M059J (cell line): ENCODE measurements at regions not wholly inside any gene's neighbourhood (a gene's known extent, or its start where the extent isn't known, plus 50 kb on each side); places are given as distances from the start of the nearest gene placed in this dataset.

Experiments used
- DNase-seq: peaks from one replicate; pipeline ENCODE4 v3.0.0-alpha.2; 2012; ENCODE audit warnings: low read depth

DNA sequence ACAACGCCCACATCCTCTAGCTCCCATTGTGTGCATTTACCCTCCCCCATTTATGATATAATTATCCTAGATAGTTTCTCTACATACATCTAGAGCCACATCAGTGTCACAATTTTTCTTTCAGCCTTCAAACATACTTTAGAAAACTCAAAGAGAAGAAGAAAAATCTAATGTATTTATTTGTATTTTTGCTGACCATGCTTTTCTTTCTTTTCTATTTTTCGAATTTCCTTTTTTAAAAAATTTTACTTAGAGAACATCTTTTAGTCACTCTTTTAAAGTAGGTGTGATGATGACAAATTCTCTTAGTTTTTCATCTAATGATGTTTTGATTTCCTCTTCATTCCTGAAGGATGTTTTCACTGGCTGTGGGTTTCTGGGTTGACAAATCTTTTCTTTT lies 117.0 kb upstream of the CHL1 start:
- no peak for DNase-seq

DNA sequence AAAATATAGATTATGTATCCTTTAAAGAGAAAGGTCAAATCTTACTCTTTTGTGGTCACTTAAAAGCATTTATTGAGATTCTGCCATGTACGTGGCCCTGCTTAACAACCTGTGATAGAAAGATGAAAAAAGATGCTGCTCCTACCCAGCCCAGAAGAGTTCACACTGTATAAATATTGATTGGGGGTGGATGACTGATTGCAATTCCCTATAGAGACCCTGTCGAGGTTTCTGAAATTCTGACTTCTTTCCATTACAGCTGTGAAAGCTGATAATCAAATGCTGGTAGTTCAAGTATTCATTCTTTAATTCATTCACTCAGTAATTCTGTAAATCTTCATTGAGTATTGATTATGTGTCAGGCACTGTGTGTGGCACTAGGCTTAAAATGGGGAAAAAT lies 114.1 kb upstream of the CHL1 start:
- DNase-seq, result no peak

DNA sequence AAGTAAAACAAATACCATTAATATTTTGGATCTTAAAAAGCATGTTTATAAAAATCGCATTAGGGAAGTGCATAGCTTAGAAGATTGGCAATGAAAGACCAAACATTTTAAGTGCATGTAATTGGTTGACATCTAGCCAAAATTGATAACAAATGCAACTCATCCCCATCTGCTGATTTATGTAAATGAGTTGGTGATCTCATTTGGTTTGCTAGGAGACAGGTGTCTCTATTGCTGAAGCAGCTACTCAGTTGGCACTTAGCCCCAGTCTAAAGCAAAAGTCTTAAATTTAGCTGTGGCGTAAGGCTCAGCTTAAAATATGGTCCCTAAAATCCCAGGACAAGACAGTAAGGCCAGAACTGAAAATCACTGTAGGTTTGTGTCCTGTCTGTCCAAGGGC lies 113.5 kb upstream of the CHL1 start:
- no peak for DNase-seq

DNA sequence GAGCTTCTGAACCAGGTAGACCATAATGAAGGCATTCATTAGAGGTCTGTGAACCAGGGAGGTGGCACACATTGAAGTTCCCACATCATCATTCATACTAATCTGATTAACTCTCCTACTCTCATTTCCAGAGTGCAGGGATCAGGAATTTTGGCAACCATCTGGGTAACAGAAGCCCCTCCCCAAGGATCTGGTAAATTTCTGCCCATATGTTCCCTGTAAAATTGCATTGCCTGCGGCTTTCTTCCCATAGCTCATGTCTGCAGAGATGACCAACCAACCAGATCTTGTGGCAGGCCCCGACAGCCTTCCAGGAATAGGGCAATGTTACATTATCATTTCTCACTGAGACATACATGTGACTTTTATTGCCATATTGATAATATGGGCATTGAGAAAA lies 111.4 kb upstream of the CHL1 start:
- no peak for DNase-seq

DNA sequence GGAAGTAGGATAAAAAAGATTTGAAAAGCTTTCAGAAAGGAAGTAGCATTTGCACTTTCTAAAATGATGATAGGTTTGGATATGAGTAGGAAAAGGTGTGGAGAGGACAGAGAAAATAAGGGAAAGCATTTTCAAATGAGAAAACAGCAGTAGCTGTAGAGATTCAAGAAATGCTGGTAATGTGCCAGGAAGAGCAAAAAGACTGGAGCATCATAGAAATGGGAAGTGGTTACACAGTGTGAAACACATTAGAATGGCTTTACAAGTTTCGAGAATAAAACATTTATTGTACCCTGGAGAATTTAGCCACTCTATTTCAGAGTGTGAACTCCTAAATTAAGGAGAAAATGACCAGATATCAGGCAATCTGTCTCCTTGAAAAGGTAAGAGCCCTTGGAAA lies 108.3 kb upstream of the CHL1 start:
- no peak for DNase-seq

DNA sequence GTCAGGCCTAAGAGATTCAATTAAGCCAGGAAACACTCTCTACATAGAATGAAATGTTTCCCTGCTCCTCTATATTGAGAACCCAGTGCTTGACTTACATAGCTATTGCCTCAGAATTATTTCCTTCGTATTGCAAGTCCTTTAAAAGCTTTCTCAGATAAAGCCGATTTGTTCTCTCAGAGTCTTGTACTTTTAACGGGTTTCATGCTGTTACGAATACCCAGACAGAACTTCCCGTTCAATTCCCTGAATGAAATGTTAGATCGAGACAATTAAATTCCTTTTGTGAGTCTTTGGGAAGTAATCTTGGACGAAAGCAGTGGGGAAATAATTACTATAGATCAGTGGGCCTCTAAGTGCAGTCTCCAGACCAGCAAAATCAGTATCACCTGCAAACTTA lies 102.8 kb upstream of the CHL1 start:
- DNase-seq, result no peak

DNA sequence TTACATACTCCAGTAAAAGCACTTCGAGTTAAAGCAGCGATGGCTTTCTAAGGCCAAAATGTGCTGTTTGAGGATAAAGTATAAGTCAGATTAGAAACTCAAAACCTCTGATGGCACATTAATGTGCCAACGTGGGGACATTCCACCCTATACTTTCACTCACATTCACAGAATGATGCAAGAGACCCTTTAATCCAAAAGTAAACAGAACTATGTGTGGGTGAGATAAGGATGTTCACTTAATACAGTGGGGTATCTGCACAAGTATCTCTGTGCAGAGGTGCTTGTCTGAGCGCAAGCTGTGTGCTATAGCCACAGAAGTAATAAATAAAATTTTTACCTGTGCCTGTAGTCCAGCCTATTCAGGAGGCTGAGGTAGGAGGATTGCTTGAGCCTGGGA lies 100.3 kb upstream of the CHL1 start:
- DNase-seq, result no peak

DNA sequence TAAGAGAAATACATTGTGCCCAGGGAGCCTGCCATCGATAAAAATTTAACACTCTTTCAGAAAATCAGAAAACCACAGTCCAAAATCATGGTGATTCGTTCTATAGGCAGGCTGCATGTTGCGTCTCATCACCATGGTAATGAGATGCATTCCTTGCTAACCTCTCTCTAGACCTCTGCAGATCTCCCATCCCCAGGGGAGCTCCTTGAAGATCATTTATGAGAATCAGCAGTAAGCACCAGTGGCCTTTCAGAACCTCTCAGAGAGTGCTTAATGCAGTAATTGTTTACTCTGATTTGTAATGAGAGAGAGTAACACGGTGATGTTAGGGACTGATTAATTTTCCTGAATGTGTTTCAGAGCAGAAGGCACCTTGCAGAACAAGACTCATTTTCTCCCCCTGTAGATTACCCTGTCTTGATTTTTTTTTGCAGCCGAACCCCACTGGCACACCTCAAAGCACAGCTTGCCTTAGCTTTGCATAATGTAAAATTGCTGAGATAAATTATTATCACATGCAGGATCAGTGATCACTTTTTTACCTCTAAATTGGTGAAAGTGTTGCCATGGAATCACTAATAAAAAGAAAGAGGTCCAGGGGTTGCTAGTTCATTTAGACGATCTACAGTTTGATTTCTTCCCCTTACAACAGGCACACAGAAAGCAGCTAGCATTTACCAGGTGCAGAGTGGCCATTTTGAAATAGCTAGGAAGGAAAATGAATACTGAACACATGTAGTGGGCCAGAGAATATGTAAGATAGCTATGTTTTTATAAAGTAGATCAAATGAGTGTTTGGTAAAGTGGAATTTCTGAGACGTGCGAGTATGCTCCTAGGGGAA lies 98.9 kb upstream of the CHL1 start:
- DNase-seq, result no peak

DNA sequence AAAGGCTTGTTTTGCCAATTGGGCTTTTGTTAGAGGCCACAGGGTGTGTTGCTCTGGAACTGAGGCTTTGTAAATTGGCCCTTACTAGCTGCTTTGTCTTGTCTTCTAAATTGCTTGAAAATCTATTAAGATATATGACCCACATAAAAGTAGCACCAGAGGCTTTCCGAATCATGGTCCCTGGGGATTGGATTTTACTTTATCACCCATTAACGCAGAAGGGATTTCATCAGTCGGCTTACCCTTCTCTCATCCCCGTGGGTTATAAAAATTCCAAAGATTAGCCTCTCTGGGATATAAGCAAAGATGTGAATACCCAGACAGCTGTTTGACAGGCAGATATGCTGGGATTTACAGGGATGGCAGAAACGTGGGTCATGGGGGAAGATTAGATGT lies 98.3 kb upstream of the CHL1 start:
- DNase-seq, result no peak

DNA sequence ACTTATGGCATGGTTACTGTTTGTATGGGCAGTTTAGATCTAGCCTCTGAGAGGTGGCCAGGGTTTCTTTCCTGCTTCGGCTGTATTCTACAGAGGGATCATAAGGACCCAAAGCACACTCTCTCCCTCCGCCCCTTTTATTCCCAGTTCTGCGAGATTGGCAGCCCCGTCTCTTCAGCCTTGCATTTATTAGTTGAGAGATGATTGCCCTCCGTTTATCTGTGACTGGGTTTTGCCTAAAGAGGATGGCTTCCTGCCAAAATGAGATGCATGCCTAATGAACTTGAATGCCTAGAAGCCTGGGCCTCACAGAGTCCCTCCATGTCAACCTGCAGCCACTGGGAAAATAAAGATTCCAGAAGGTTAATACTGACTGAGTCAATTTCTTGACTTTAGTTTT lies 97.1 kb upstream of the CHL1 start:
- DNase-seq, result no peak

DNA sequence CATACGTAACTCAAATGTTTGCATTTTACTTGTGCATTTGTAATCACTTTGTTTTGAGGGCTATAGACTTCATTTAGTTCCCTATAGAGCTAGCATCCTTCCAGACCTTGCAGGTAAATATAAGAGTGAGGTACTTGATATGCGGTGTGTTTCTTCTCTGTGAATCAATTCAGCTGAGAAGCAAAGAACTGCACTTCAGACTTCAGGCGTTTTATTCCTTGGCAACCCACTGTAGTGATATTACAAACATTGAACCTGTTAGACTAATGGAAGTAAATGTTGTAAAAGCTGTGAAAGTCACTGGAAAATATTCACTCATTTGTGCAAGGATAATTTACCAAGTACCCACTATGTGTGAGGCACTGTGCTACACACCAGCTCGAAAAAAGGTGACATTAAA lies 94.1 kb upstream of the CHL1 start:
- no peak for DNase-seq

DNA sequence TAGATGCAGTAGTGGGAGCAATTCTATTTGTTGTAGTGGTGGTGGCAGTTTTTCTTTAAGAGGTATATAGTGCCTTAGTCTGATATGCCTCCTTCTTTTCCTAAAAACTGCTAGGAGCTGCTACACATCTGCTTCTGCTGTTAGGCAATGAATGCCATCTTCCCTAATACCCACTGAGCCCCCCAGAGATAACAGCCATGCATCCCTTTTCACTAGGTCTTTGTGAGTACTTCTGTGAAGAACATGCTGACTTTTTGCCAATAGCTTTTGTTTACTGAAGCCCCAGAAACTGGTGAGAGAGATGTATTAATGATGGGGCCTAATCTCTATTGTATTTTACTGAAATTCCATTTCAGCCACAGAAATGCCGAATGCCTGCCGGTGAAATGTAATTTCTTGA lies 92.6 kb upstream of the CHL1 start:
- no peak for DNase-seq

DNA sequence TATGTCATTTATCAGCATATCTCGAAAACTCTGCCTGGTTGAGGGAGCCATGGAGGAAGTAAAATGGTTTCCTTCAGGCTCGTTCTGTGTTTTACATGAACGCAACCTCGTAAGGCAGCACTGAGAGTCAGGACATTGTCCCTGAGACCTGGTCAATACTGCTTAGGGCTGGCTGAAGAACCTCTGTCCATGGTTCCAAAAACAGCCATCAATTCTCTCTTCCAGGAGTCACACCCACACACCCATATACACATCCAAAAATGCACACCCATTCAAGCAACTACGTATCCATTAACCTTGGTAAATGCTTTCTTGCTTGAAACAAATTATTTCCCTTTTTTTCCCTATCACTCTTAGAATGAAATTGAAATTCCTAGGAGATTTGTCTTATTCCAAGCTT lies 91.0 kb upstream of the CHL1 start:
- no peak for DNase-seq

DNA sequence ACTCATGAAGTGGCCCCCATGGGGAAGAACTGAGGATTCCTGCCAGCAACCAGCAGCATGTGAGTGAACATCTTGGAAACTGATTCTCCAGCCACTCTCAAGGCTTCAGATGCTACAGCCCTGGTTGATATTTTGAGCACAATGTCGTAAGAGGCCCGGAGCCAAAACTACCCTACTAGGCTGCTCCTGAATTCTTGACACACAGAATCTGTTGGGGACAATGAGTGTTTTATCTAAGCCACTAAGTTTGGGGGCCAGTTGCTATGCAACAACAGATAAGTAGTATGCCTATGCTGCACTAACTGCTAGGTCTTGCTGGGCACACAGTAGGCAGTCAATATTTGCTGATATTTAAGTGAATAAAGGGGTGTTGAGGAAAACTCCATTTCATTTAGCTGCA lies 89.9 kb upstream of the CHL1 start:
- no peak for DNase-seq

DNA sequence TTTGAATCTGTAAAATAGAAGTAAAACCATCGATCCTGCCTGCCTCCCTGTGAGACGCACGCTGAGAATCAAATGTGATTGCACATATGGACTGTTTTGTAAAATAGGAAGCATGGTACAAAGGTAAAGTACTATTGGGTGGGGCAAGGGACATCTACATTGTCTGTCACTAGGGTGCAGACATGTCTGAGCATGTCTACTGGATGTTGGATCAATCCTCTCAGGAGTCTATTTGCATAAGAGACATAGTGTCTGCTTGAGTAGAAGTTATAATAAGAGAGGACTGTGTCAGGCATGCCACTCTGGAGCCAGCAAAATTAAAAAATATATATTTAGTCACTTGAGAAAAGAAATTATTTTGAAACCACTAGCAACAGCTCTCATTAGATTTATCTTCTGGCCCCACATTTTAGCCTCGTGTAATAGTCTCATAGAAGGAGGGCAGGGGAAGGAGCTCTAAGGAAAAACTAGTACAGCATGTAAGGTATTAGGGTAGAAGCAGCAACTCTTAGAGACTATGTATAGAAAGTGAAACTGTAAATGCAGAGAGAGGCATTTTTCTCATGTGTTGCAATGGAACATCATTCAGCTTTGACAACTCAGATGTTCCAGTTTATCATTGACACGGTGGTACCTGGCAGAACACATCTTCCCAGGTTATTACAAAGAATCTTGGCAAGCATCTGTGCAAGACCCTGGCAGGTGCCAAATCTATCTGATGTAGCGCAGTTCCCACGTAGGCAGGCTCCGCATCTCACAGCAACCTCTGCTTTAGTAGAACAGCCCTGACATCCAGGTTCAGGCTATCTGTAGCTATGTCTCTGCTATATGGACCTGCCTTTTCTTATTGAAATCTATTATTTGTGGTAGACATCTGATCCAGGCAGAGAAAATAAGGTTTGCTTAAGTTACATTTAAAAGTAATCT lies 85.2 kb upstream of the CHL1 start:
- DNase-seq, result no peak

DNA sequence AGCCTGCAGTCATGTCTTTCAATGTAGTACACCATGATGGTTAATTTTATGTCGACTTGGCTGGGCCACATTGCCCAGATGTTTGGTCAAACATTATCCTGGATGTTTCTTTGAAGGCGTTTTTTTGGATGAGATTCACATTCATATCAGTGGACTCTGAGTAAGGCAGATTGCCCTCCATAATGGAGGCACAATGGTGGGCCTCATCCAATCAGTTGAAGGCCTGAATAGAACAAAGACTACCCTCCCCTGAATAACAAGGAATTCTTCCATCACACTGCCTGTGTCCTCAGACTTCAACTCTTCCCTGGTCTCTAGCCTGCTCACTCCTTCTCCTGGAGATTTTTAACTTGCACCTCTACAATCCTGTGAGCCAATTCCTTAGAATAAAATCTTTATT lies 83.8 kb upstream of the CHL1 start:
- DNase-seq, result no peak

DNA sequence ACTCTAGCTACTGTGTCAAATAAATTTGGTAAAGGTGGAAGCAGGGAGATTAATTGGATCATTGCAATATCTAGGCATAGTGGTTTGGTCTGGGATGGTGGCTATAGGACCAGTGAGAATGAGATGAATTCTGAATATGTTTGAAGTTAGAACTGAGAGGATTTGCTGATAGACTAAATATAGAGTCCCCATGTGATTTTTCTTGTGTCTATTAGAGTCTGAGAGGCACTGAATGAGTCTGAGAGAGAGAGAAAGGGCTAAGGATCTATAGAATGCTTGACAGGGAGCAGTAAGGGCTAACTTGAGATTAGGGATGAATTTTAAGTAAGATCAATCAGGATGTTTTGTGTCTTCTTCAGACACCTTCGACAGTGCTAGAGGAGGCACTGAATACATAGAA lies 77.9 kb upstream of the CHL1 start:
- no peak for DNase-seq

DNA sequence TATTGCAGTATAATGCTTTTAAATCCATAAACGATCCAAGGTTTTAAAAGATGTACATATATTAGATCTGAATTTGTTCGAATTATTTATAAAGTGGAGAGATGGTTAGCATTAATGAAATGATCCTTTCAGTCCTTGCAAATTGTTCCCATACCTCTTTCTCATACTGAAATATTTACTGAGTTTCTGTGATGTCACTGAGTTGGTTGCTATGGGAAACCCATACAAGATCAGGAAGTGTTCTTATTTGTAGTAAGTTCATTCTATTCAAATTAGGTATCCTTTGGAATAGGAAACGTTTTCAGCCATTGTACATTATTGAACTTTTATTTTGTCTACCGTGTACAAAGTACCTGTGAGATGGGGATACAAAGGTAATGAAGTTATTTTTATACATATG lies 73.2 kb upstream of the CHL1 start:
- no peak for DNase-seq

DNA sequence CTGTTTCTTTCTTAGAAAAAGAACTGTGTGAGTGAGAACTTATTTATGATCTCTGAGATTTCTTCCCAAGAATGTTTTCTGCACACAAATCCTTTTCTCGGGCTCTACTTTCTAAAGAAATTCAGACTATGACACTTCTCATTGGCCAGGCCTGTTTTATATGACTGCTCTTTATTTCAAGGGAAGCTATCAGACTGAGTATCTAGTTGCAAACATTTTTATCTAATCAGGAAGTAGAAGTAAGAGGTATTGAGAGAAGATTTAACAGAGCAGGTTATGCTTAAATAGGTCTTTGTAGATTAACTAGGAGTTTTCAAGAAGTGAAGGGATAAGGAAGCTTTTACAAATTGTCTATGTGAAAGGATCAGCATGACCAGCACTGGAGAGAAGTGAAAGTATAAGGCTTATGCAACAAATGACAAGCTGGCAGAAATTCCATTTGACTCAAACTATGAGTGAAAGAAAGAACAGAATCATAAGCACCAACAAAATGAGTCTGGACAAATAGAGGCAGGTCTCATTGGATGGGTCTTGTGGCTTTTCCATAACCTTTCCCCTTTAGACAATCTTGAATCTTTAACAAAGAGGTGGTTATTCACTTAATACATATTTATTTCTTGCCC lies 71.9 kb upstream of the CHL1 start:
- DNase-seq, result no peak

DNA sequence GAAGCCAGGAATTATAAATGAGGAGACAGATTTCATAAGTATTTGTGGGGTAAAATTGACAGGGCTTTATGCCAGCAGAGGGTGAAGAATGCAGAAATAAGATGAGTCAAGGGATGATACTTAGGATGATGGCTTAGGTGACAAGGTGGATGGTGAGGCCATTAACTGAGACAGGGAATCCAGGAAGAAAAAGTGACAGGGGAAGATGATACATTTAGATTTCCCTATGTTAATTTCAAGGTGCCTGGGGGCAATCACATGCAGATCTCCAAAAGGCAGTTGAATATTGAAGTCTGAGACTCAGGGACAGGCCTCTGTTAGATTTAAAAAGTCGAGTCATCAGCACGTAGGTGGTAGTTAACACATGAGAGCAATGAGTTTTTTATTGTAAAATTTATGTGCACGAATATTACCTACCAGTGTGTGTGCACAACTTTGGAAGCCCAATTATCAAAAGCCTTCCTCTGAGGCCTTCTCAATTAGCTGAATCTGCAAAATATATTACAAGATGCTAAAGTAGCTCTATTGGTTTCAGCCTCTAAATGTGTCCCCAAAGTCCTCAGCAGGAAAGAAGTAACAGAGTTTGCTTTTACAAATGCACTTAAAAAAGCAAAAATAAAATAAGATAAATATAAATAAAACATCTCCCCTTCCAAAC lies 67.9 kb upstream of the CHL1 start:
- DNase-seq, result no peak

DNA sequence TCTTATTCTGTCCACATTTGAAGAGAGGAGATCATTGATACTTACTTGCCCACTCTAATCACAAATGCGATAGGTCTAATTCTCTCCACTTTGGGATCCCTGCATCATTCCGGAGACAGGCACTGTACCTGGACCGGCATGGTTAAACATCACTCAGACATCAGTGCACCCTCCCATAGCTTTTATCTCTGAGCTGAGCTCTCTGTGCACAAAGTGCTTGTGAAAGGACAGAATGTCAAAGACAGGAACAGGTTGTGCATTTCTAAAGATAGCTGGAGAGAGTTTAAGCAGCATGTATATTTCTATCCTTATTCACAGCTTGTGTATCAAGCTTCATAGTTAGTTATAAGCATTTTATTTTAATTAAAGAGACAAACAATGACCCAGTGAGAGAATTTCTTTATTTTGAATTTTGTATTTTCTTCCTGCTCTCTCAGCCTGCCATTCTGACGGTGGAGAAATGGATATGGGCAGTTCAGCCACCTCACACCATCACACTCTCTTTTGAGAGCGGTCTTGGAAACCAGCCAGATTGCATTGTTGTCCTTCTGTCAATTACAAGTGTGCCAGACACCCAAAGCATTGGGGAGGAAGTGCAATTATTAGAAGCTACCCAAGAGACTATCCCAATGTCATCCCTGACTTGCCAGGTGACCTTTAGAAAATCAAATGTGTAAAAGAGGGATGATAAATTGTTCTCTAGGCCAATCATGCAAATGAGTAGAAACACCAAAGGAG lies 65.2 kb upstream of the CHL1 start:
- DNase-seq, result no peak

DNA sequence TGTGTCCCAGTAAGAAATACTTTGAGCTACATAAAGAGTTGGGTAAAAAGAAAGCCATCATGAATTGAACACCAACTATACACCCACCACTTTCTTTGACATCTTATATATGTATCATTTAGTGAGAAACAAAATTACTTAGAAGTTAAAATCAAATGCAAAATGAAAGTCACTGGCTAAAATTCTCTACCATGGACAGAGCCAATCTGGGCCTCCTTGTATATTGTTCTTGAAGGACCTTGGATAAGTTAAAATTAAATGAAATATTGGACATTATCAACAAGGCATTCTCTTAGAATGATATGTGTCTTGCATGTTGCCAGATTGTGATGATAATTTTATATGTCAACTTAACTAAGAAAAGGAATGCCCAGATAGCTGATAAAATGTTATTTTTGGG lies 64.2 kb upstream of the CHL1 start:
- DNase-seq, result no peak
